GM18907 (cell line): ENCODE measurements at regions not wholly inside any gene's neighbourhood (a gene's known extent, or its start where the extent isn't known, plus 50 kb on each side); places are given as distances from the start of the nearest gene placed in this dataset.
"Not testable (repeated sequence)": the region's sequence is repeated elsewhere in the genome, so short reads cannot be mapped to it uniquely, and the experiment has no call there.

Experiments used
- ATAC-seq: cut with Tn5 transposase; IDR thresholded peaks from one replicate; pipeline ENCODE4 v1.9.1; 2021; ENCODE audit warnings: mild to moderate bottlenecking, moderate library complexity; ENCODE audit not compliant: unreplicated experiment

DNA sequence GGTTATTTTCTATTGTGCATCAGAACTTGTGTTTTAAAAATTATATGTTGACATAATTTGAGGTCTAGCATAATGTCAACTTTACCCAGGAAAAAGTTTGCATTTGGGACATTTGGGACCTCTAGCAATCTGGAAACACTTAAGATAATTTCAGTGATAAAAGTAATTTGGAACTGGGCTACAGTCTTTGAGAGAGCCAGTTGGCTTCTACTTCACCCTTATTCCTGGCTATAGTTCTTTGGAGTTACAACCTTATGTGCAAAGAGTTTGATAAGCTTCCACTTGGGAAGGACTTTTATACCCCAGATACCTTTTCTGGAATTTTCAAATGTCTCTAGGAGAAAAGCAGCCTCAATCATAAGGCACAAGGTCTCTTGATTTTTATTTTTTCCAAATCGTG is 139.3 kb downstream of the ARRDC3 start:
- ATAC-seq: no peak

DNA sequence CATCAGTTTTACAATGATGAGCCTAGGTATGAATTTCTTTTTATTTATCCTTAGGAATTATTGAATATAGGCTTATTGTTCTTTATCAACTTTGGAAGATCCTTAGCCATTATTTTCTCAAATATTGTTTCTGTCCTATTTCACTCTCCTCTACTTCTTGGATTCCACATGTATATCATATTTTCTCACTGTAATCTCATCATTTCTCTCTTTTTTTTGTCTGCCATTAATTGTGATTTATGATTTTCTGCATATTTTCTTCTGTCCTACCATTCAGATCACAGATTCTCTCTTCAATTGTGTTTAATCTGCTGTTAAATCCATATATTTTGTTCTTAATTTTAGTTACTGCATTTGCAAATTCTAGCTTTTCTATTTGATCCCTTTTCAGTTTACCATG is 139.8 kb downstream of the ARRDC3 start:
- ATAC-seq: no peak

DNA sequence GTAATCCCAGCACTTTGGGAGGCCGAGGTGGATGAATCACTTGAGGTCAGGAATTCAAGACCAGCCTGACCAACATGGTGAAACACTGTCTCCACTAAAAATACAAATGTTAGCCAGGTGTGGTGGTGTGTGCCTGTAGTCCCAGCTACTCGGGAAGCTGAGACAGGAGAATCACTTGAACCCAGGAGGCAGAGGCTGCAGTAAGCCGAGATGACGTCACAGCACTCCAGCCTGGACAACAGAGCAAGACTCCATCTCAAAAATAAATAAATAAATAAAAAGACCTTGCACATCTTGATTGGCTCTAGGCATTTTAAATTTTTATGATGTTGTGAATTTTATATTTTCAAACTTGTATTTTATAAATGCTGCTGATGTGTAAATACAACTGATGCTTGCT is 141.7 kb downstream of the ARRDC3 start:
- not testable (repeated sequence) for ATAC-seq

DNA sequence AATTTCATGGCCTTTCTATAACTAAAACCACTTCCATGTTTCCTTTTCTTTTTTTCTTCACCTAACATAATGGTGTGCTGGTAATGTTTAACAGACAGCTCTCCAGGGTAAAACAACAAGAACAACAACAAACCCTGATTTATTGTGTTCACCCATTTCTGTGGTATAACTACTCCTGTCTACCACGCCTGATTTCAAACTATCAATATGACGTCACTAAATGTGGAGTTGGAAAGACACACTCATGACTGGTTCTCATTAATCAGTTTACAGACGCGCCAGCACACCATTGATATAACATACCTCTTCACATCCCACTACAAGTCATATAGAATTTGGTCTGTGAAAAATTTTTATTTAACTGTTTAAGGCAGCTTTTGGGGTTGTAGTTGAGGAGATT is 142.9 kb downstream of the ARRDC3 start:
- no peak for ATAC-seq

DNA sequence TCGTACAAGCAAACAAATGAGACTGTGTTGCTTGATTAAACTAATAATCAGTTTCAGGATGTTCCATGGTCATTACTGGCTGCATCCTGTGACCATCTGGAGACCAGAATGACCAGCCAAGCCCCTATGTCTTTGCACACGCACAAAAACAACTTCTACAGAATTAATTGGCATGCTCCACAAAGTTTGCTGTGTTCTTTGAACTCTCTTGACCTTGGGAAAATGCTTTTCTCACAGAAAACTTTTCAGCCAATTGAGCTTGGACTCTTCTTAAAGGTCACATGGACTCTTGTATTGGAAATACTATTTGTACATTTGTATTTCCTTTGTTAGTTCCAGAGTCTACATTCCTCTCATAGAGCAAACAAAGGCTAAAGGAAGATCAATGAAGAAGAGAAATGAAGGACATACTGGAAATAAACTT is 147.8 kb downstream of the ARRDC3 start:
- ATAC-seq: no peak

DNA sequence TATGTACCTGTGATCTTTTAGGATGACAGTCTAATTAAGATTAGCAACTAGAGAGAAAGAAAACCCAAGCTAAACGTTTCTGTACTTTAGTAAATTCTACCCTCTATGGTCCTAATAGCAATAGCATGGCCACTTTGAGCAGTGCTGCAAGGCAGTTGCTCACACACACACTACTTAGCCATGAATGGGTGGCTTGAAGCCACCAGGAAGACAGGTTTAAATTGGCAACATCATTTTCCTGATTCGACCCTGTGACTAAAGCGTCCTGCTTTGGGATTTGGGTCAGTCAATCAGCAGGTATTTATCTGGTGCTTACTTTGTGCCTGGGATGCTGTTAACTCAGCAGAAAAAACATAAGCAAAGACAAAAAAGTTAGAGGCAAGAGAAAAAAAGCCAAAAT is 150.6 kb downstream of the ARRDC3 start:
- no peak for ATAC-seq

DNA sequence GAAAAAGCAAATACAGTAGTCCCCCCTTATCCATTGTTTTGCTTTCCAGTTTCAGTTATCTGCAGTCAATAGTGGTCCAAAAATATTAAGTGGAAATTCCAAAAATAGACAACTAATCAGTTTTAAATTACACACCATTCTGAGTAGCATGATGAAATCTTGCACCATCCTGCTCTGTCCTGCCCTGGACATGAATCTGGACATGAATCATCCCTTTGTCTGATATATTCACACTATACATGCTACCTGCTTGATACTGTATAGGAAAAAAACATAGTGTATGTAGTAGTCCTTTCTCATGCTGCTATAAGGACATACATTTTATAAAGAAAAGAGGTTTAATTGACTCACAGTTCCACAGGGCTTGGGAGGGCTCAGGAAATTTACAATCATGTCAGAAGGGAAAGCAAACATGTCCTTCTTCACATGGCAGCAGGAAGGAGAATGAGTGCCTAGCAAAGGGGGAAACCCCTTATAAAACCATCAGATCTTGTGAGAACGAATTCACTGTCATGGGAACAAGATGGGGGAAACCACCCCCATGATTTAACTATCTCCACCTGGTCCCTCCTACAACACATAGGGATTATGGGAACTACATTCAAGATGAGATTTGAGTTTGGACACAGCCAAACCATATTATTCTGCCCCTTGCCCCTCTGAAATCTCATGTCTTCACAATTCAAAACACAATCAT is 153.9 kb downstream of the ARRDC3 start:
- ATAC-seq: no peak

DNA sequence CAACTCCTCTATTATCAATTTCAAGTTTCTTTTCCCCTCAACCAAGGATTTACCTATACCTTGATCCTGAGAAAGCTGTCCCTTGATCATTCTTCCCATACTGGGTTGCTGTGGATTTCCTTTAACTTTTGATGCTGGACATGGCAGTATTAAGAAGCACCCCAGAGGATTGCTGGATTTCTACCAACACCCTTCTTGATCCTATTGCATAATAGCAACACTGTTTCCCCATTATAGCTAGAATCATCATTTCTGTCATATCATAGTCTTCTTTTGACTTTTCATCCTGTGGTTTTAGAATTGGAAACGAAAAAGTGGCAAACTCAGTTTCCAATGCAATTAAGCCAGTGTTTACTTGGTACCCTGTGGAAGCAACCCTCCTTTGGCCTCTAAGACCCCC is 154.9 kb downstream of the ARRDC3 start:
- ATAC-seq: no peak

DNA sequence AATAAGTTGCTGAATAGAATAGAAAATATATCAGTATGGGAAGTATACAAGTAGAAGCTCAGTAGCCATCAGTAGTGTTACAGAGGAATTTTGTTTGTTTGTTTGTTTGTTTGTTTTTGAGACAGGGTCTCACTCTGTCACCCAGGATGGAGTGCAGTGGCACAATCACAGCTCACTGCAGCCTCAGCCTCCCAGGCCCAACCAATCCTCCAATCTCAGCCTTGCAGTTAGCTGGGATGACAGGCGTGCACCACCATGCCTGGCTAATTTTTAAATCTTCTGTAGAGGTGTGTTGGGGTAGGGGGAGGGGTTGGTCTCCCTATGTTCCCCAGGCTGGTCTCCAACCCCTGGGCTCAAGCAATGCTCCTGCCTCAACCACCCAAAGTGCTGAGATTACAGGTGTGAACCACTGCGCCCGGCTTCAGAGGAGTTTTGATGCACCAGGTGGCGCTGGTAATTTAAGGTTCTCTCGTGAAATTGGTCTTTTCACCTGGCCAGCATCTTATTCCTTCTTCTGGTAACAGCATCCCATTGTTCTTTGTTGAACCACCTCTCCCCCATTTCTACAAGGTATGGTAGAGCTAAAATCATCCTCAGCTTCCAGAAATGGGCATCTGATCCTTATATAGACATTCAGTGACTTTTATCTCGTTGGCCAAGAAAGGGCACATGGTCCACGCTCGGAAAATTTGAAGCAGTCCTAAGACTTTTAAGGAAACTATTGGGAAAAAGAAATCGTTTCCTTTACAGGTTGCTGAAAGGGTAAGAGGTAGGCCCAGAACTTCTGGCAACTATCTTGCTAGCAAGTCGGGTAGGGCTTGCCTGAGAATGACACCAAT is 157.1 kb downstream of the ARRDC3 start:
- ATAC-seq: peak; percentile 77

DNA sequence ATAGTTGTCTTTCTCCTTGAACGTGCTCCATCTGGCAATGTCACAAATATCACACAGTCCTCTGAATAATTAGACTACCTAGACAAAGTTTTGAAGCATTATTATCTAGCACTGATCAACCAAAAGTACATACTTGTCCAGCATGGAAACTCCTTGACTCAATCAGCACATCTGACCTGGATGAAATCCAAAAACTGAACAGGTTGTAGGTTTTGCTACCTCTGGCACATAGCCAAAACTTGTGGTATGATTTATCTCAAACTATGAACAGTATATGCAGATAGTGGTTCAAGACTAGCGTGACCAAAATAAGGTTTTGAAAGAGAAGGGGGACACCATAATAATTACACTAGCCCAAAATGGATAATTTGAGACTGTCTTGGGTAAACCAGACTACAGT is 158.1 kb downstream of the ARRDC3 start:
- no peak for ATAC-seq

DNA sequence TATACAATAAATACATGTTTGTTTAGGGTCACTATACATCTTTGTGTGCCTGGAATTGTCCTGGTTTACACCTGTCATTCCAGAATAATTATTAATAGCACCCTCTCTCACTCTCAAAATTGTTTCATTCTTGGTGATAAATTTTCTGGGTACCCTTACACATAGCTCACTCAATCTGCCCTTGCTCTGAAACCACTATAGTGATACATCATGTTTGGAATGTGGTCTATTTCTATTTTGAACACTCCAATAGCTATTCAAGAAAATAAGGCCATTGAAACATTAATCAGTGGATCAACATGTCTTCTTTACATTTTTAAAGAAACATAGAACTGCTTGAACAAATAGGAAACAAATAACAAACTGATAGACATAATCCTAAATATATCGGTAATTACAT is 158.7 kb downstream of the ARRDC3 start:
- ATAC-seq: no peak

DNA sequence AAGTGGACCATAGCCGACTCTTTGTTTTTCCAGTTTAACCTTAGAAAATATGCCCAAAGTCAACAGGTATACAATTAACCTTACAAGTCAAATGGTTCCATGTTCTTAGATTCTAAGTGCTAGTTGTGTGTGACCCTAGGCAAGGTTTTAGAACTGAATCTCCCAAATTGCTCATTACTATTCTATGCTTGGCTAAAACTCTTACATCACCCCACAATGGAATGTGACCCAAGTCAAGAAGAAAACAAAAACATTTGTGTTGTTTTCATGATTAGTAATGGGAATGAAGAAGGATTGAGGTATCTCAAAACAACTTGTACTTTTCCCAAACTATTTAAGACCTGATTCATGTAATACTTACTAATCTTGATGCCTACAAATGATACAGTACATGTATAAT is 159.2 kb downstream of the ARRDC3 start:
- no peak for ATAC-seq

DNA sequence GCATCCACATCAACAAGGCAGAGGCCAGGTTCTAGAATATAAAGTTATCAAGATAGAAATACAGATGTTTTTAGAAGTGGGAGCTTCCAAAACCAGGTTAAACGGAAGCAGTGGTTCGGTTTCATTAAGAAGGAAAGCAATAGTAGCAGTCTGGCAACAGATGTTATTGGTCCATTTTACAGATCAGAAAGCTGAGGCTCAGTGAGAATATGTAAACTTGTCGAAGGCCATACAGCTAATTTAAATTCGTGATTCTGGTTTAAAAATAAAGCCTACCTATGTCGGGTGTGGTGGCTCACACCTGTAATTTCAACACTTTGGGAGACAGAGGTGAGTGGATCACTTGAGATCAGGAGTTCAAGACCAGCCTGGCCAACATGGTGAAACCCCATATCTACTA is 160.6 kb downstream of the ARRDC3 start:
- no peak for ATAC-seq

DNA sequence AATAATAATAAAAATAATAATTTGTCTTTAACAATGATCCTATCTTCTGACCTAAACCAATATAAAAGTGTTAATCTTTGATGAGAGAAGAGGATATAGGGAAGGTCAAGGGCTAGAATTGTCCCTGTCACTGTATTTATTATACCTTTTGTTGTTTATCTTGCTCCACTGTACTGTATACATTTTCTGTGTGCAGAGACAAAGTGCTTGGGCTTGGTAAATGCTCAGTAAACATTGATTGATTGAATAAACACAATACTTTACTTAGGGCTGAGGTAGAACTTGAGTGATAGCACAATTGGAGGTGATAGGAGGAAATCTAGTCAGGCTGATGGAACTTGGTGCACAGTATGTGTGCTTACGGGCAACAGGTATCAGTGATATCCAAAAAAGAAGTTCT is 161.2 kb downstream of the ARRDC3 start:
- no peak for ATAC-seq

DNA sequence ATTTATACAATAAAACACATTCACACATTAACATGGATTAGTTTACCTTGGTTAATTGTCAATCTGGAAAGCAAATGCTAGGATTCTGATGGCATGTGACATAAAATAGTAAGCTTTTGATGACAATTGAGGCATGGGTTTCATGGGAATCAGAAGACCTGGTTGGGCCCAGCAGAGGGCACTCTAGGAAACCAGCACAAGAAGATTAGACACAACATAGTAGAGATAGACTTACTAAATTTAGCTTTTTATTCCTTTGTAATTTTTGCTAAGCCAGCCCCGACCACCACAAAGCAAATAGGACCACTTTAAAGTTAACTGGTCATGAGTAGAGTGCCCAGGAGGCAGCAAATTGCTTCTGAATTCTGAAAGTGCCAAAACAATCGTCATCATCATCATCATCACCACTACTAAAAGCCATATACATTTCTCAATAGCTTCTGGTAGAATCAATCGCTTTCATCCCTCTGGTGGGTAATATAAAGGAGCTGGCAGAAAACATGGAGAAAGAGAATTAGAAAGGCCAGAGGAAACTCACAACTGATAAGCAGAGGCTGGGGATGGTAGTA is 163.2 kb downstream of the ARRDC3 start:
- no peak for ATAC-seq

DNA sequence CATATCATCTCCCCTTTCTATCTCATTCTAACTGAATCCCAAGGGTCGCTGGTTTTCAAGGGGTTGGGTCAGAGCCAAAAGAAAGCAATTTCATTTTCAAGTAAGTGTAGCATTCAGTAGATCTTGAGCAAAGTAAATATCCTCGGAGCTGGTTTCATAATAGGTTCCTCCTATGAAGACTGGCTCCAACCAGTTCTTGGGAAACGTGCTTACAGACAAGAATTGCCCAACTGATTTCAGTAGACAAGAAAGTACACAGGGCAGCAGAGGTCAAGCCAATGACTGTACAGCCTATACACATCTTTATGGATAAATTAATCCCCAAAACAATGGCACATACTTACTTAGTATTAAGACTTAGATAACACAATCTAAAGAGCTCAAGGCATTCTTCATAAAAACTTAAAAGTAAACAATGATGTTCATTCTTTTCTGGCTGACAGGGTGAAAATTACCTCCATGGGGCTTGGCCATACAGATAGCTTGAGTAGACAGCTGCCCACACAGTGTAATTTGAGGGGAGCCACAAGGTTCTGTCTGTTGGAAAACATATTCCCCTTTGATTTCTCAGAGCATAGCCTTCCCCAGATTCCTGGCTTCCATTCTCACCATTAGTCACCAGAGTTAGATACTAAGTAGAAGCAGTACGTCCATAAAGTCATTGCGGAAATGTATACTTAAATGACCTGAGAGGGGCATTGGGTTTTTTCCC is 163.9 kb downstream of the ARRDC3 start:
- no peak for ATAC-seq

DNA sequence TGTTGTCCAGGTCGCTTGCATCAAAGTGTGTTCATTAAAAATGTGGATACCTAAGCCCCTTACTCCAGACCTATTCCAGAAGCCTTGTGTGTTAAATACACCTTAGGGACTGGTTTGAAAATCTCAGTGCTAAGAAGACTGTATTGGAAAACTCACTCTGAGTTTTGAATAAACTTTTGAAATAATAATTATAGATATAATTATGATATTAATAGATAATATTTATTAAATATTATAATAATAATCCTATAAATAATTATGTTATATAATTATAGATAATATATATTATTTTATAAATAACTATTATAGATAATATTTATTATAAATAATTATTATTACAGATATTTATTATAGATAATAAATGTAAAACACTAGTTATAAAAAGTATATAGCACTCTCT is 165.3 kb downstream of the ARRDC3 start:
- ATAC-seq: no peak

DNA sequence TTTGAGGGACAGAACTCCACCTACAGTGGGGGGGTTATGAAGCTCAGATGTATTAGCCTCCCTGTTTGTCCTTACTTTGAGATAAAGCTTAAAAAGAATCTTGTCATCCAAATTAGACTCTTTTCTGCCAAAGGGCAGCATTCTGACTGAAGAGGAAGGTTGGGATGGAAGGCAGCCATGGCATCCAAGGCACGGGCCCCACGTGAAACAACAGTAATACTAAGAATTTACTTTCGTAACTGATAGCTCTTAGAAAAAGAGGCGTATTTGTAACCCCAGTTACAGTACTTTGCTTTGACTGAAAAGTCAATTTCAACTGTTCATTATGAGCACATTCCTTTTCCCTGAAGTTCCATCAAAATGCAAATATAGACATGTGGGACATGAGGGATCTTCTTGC is 168.5 kb downstream of the ARRDC3 start:
- no peak for ATAC-seq
